ENCODE measurements at regions not wholly inside any gene's neighbourhood (a gene's known extent, or its start where the extent isn't known, plus 50 kb on each side); places are given as distances from the start of the nearest gene placed in this dataset.
"Not testable (repeated sequence)": the region's sequence is repeated elsewhere in the genome, so short reads cannot be mapped to it uniquely, and the experiment has no call there.

DNA sequence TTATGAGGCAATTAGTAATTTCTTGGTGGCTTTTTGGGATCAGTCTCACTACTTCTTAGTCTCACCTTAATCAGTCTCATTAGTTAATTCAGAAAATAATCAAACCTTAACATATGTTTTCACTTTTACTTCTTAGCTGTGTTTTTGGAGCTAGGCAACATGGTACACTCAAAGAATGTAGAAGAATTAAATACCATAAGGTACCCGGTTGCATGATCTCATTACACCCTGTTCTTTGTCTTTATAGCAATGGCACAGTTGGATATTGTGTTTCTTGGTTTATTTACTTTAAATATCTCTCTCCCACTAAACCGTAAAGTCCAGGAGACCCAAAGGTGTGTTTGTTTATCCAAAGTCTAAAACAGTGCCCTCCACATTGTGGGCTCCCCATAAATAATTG, 132.3 kb downstream of the TNFSF18 start:
- no peak for DNase-seq (ENCODE audit: low read depth)

DNA sequence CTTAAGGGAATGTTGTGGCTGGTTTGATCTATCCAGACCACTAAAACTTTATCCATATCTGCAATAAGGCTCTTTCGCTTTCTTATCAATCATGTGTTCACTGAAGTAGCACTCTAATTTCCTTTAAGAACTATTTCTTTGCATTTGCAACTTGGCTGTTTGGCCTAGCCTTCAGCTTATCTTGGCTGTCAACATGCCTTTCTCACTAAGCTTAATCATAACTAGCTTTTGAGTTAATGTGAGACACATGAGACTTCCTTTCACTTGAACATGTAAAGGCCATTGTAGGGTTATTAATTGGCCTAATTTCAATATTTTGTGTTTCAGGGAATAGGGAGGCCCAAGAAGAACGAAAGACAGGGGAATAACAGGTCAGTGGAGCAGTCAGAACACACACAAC, 124.7 kb downstream of the TNFSF18 start:
- no peak for DNase-seq (ENCODE audit: low read depth)

DNA sequence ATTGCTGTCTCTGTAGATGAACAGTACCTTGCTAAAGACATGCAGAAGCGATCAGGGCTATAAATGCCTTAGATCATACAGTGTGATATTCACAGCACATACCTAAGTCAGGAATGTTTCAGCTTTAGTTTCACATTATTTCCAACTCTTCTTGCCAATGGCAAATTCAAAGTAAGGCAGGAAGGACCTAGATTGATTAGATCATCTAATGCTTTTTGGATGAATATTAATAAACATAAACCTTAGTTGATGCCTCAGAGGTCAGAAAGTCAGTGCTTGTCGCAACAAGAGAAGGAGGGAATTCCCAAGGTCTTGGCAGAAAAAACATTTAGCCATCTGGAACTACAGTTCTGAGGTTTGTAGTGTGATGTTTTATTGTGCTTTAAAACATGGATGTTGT, 122.3 kb downstream of the TNFSF18 start:
- no peak for DNase-seq (ENCODE audit: low read depth)

DNA sequence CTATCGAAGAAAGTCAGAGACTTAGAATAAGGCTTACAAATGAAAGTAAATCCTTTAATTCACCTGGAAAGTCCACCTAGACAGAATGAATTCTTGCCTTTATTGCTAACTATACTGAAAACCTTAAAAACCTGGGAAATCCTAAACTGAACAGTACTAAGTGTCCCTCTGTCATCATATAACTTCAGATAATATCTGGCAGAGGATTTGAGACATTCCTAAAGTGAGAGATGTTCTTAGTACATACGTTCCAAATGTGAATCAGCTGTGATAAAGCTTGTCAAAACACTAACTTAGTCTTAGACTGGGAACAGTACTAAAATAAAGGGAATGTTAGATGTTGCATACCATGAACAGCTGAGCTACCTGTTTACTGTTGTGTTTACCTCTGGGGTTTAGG, 121.7 kb downstream of the TNFSF18 start:
- no peak for DNase-seq (ENCODE audit: low read depth)

DNA sequence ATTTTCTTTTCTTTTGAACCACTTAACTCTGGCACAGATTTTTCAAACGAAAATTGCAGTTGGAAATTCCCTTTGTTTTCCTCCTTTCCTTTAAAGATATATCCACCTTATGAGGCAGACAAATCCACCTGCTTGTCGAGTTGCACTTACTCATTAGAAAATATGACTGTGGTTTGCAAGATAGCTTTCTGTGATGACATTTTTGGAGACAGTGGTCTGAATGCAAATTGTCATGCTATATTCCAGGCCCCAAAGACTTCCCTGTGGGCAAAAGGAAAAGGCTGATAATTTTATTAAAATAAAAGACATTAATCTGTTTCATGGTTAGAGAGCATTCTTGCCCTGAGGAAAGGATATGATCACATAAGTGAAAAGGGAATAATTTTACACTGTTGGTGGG, 120.6 kb downstream of the TNFSF18 start:
- DNase-seq (ENCODE audit: low read depth), result no peak

- no peak for DNase-seq (ENCODE audit: low read depth)
Observed at GRCh38 chr1:172931340-172931739, 119.4 kb downstream of the TNFSF18 start.

DNA sequence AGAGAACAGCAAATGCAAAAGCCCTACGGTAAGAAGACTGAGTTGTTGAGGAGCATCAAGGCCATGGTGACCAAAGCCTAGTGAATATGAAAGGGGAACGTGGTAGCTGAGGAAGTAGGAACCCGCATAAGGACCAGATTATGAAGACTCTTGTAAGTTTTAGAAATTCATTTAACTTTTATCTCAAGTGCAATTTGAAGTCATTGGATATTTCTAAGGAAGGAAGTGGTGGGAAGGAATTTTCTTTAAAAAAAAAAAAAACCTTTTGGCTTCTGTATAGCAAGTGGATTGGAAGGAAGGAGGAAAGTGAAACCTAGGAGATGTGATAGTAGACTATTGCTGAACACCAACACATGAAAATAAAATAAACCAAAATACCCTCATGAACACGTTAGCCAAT, 119.0 kb downstream of the TNFSF18 start:
- DNase-seq (ENCODE audit: low read depth), result no peak

GRCh38 chr1:172932981-172933380, 117.8 kb downstream of the TNFSF18 start:
- no peak for DNase-seq (ENCODE audit: low read depth)

- no peak for DNase-seq (ENCODE audit: low read depth)
Observed at GRCh38 chr1:172934417-172934762, 116.4 kb downstream of the TNFSF18 start.

- DNase-seq (ENCODE audit: low read depth), result no peak
Observed at GRCh38 chr1:172935062-172935592, 115.6 kb downstream of the TNFSF18 start.

DNA sequence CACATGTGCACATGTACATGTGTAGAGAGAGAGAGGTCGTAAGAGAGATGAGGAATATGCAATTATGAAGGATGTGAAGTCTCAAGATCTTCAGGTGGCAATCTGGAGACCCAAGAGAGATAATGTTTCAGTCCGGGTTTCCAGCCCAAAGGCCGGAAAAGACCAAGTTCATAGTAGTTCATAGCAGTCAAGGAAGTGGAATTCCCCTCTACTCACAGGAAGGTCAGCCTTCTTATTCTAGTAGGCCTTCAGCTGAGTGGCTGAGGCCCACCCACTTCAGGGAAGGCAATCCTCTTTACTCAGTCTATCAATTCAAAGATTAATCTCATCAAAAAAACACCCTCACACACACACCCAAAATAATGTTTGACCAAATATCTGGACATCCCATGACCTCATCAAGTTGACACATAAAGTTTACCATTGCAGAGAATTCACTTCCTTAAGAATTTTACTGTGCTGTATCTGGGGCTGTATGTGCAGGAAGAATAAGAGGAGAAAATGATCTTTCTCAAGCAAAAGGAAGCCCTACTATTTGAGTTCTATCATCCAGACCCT, 114.6 kb downstream of the TNFSF18 start:
- DNase-seq (ENCODE audit: low read depth), result no peak

- no peak for DNase-seq (ENCODE audit: low read depth)
Observed at GRCh38 chr1:172938681-172939080, 112.1 kb downstream of the TNFSF18 start.

DNA sequence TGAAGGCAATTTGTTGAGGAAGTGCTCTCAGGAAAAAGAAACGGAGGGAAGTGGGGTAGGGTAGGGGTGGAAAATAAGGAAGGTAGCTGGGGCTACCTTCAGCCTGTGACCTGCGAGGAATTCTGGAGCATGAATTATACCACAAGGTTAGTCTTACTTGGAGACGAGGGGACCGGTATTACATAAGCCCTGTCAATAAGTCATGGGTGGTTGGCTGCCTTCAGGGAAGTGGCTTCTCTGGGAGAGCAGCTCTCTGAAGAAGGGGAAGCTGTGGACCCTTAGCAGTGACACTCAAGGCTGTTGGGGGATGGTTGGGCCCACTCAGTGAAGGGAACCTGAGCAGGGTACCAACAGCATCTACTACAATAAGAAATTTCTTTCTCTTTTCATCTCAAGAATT, 111.3 kb downstream of the TNFSF18 start:
- DNase-seq (ENCODE audit: low read depth), result no peak

DNA sequence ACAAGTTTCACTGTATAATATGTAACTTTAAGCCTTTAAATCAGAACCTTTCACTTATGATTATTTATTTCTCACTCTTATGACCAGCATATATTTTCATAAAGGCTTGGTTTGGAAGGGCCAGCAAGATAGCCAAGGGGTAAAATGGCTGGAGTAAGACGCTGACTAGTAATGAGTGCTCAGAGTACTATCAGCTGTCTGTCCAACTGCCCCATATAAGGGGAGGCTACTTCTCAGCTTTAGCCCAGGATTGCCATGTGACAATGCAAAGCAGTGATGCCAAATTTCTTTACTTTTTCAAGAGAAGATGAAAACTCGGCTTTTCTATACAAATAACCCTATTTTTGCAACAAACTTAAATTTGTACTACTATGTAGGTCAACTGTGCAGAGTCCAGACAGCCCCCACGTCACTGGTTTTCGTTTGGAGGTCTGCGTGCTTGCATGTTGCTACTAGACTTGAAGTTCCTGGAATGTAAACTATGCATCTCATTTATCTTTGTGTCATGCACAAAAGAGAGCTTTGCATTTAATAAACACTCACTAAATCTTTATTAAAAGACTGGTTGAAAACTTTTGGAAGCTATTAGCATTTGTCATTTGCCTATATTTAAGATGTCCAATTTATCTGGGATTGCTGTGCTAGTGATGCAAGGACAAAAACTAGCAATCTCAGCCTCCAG, 110.4 kb downstream of the TNFSF18 start:
- no peak for DNase-seq (ENCODE audit: low read depth)

DNA sequence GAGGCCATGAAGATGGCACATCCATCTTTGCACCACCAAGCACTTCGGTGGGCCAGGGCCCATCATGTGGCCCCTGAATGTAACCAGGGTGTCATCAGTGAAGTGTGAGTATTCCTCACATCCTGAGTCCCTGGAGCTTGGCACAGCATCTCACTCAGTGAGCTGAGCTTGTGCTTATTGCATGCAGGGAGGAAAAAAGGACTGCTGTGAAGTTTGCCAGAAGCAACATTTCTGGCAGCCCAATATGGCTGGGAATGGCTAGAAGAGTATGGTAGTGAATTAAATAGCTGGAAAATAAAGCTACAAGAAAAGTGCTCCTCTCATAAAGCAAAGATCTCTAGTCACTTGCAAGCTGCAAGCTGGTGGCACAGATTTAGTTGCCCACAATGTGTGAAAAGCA, 109.3 kb downstream of the TNFSF18 start:
- no peak for DNase-seq (ENCODE audit: low read depth)

DNA sequence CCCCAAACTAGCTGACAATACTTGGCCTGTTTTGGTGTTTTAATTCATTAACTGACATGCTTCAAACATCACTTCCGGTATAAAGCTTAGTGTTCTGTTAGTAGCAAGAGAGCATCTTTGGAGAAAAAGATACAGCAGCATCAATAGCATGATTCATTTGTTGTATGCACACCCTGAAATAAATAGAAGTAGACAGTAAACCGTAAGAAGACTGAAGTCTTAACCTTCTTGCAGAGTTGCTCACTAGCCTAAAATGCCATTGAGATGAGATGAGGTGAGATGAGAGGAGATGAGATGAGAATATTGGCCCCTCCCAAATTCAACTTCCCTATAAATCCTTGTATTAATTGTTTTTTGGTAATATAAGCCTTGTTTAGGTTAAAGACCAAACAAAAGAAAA, 108.8 kb downstream of the TNFSF18 start:
- DNase-seq (ENCODE audit: low read depth), result no peak

GRCh38 chr1:172943138-172943537, 107.6 kb downstream of the TNFSF18 start:
- not testable (repeated sequence) for DNase-seq (ENCODE audit: low read depth)

- DNase-seq (ENCODE audit: low read depth), result no peak
Observed at GRCh38 chr1:172944931-172945330, 105.8 kb downstream of the TNFSF18 start.

DNA sequence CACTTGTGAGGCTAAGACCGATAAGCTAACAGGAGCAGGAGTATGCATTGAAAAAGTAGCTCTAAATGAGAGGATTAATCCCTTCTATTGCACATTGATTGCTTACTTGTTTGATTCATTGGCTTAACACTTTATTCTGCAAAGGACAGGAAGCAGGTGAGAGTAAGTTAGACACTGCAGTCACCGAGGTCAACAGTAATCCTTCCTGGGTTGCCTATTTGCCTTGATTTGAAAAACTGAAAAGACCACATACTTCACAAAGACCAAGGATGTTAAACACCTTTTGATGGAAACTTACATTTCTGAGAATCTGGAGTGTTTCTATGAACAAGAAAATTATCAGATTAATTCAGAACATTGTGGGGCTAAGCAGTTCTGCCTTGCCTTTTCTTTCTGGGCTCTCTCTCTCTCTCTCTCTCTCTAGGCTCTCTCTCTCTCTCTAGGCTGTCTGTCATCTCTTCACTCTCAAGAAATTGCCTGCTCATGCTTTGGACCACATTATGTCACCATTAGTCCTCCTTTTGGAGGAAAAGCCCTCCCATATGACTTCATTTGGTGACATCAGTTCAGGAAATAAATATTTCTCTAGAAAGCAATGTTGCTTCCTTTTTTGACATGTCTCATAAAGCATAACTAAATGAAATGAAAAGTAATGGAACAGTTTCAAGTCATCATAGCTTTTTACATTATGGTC, 103.8 kb downstream of the TNFSF18 start:
- DNase-seq (ENCODE audit: low read depth), result no peak

DNA sequence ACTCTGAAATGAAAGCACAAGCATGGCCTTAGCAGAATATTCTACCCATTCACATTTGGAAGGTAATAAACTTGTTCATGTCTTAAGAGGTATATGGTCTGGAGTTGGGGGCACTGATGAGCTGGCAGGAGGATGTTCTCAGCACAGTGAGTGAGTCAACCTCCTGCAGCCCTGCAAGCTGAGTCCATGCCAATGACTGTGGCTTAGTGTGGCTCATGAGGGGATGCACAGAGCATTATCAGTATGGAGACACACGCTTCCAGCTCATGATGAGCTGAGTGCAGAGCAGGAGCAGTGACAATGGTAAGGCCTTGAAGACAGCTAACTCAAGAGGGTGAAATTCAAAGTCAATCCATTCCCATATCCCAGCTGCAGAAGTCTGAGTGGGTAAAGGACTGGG, 102.3 kb downstream of the TNFSF18 start:
- DNase-seq (ENCODE audit: low read depth), result peak; percentile 8

GRCh38 chr1:172949096-172949495, 101.6 kb downstream of the TNFSF18 start:
- DNase-seq (ENCODE audit: low read depth), result no peak

GRCh38 chr1:172950528-172950927, 100.2 kb downstream of the TNFSF18 start:
- no peak for DNase-seq (ENCODE audit: low read depth)

DNA sequence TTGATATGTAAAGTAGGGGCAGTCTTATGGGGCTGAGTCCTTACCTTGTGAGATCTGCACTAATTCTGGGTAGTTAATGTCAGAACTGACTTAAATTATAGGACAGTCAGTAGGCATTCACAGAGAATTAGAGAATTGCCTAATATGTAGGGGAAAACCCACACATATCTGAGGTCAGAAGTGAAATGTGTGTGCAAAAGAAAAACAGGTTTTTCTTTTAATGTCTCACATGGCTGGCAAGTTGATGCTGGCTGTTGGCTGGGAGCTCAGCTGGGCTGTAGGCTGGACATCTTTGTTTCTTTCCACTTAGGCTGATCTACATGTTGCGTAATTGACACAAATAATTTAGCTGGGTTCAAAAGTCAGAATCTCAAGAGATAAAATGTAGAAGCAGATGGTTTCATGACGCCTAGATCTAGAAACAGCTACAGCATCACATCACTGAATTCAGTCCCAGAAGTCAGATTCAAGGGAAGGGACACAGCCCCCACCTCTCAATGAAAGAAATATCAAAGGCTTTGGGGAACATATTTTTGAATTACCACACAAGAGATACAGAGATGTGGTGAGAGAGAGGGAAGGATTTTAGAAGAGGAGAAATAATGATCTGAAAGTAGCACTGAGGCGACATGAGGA, 98.9 kb downstream of the TNFSF18 start:
- no peak for DNase-seq (ENCODE audit: low read depth)
